HEK293T (cell line): ENCODE measurements at regions not wholly inside any gene's neighbourhood (a gene's known extent, or its start where the extent isn't known, plus 50 kb on each side); places are given as distances from the start of the nearest gene placed in this dataset.

Source experiments
- CTCF ChIA-PET: fragments of 350-600 bp; formaldehyde crosslinking; extraction: SDS; loops from one replicate; lab custom pipeline; 2021; ENCODE audit warnings: antibody characterized with exemption, inconsistent platforms; lab: Yijun Ruan, JAX
- POLR2A ChIA-PET: fragments of 350-600 bp; formaldehyde crosslinking; extraction: SDS; loops from one replicate; lab custom pipeline; 2020; ENCODE audit warnings: antibody characterized with exemption, inconsistent platforms; lab: Yijun Ruan, JAX
- DNase-seq: peaks from one replicate; pipeline ENCODE4 v3.0.0; 2012; ENCODE audit warnings: mixed read lengths; ENCODE audit errors: extremely low spot score
- ARNT ChIP-seq: fragments of 450-650 bp; IDR thresholded peaks from 2 replicates; pipeline ENCODE4 v1.6.1; 2017; ENCODE audit warnings: mild to moderate bottlenecking
- BHLHE40 ChIP-seq: fragments of 450-650 bp; IDR thresholded peaks from 2 replicates; pipeline ENCODE4 v1.6.1; 2016; ENCODE audit warnings: mild to moderate bottlenecking, moderate library complexity, borderline replicate concordance
- CTBP1 ChIP-seq: fragments of 450-650 bp; IDR thresholded peaks from 2 replicates; pipeline ENCODE4 v1.6.1; 2016; ENCODE audit warnings: borderline replicate concordance
- ELF4 ChIP-seq: fragments of 450-650 bp; IDR thresholded peaks from 2 replicates; pipeline ENCODE4 v1.6.1; 2017; ENCODE audit warnings: antibody characterized with exemption
- FOXA1 ChIP-seq: fragments of 450-650 bp; IDR thresholded peaks from 2 replicates; pipeline ENCODE4 v1.6.1; 2016; ENCODE audit warnings: mild to moderate bottlenecking
- FOXK2 ChIP-seq: fragments of 450-650 bp; IDR thresholded peaks from 2 replicates; pipeline ENCODE4 v1.6.1; 2016; ENCODE audit warnings: mild to moderate bottlenecking
- FOXM1 ChIP-seq: fragments of 450-650 bp; IDR thresholded peaks from 2 replicates; pipeline ENCODE4 v1.6.1; 2017; ENCODE audit warnings: mild to moderate bottlenecking, borderline replicate concordance
- HDGF ChIP-seq: fragments of 450-650 bp; IDR thresholded peaks from 2 replicates; pipeline ENCODE4 v1.6.1; 2017; ENCODE audit warnings: antibody characterized with exemption, borderline replicate concordance
- L3MBTL2 ChIP-seq: fragments of 450-650 bp; conservative IDR thresholded peaks from 2 replicates; pipeline ENCODE4 v1.6.1; 2016; ENCODE audit warnings: mild to moderate bottlenecking
- LEF1 ChIP-seq: fragments of 450-650 bp; IDR thresholded peaks from 2 replicates; pipeline ENCODE4 v1.6.1; 2017; ENCODE audit warnings: mild to moderate bottlenecking, borderline replicate concordance
- NFRKB ChIP-seq: fragments of 450-650 bp; IDR thresholded peaks from 2 replicates; pipeline ENCODE4 v1.6.1; 2016; ENCODE audit warnings: mild to moderate bottlenecking, moderate library complexity
- PKNOX1 ChIP-seq: fragments of 450-650 bp; IDR thresholded peaks from 2 replicates; pipeline ENCODE4 v1.6.1; 2016
- SP1 ChIP-seq: fragments of 450-650 bp; IDR thresholded peaks from 2 replicates; pipeline ENCODE4 v1.6.1; 2017
- SUZ12 ChIP-seq: fragments of 450-650 bp; IDR thresholded peaks from 2 replicates; pipeline ENCODE4 v1.6.1; 2016; ENCODE audit warnings: mild to moderate bottlenecking
- TARDBP ChIP-seq: fragments of 450-650 bp; IDR thresholded peaks from 2 replicates; pipeline ENCODE4 v1.6.1; 2016
- ZNF384 ChIP-seq: fragments of 450-650 bp; IDR thresholded peaks from 2 replicates; pipeline ENCODE4 v1.6.1; 2016

- CTCF ChIA-PET = no interaction called here
- no peak for DNase-seq
- POLR2A ChIA-PET = no interaction called here
- TF ChIP-seq TARDBP = no peak
These were observed 196.1 kb upstream of the LHX5 start for GRCh38 chr12:113667676-113668356.

GRCh38 chr12:113667095-113667494 is 195.4 kb upstream of the LHX5 start:
- POLR2A ChIA-PET = no interaction called here
- no peak for DNase-seq
- TF ChIP-seq PKNOX1 = no peak
- CTCF ChIA-PET = no interaction called here

DNA sequence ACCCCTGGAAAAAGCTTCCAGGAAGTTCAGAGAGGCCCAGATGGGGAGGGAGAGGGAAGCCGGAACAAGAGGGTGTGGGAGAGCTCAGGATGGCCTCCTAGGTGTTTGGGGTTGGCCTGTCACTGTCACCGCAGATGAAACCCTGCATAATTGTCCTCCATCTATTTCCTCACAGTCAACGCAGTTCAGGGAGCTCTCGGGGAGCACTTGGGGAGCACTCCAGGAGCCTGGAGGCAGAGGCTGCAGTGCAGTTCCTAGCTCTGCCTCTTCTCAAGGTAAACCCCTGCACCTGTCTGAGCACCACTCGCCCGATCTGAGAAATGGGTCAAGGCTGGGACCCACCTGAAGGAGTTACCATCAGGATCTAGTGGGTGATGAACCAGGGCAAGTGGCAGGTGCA is 194.6 kb upstream of the LHX5 start:
- no peak for DNase-seq
- POLR2A ChIA-PET = no interaction called here
- CTCF ChIA-PET = interaction anchor here (0.6 kb wide), 1 partner anchor 205 kb away, joined by 4 read pairs; no protein-coding TSS in a partner anchor
- TF ChIP-seq NFRKB (no peak), SP1 (no peak), FOXA1 (no peak), SUZ12 (no peak), TARDBP (no peak), ELF4 (no peak), ARNT (no peak), L3MBTL2 (no peak), FOXM1 (no peak), HDGF (no peak), PKNOX1 (no peak), ZNF384 (no peak), FOXK2 (no peak), CTBP1 (no peak)

GRCh38 chr12:113665457-113665856 is 193.8 kb upstream of the LHX5 start:
- TF ChIP-seq ARNT = no peak
- no peak for TF ChIP-seq BHLHE40
- no peak for TF ChIP-seq L3MBTL2
- no peak for TF ChIP-seq ELF4
- no peak for TF ChIP-seq FOXA1
- no peak for TF ChIP-seq TARDBP
- TF ChIP-seq SUZ12 = no peak
- no peak for TF ChIP-seq CTBP1
- DNase-seq = no peak
- ChIA-PET CTCF (no interaction called here), POLR2A (no interaction called here)

GRCh38 chr12:113664224-113664681 is 192.6 kb upstream of the LHX5 start:
- POLR2A ChIA-PET = no interaction called here
- CTCF ChIA-PET = interaction anchor here (1.1 kb wide), 1 partner anchor 17 kb away, joined by 3 read pairs; no protein-coding TSS in a partner anchor
- DNase-seq = no peak
- no peak for TF ChIP-seq ARNT

GRCh38 chr12:113663396-113663795 is 191.7 kb upstream of the LHX5 start:
- no peak for TF ChIP-seq FOXM1
- ChIA-PET POLR2A (interaction anchor here (0.7 kb wide), 1 partner anchor 16 kb away, joined by 3 read pairs; no protein-coding TSS in a partner anchor), CTCF (interaction anchor here (1.1 kb wide), 1 partner anchor 16 kb away, joined by 3 read pairs; no protein-coding TSS in a partner anchor)
- no peak for DNase-seq

GRCh38 chr12:113660936-113661335 is 189.3 kb upstream of the LHX5 start:
- DNase-seq = no peak
- TF ChIP-seq FOXM1 = no peak
- TF ChIP-seq L3MBTL2 = no peak
- no peak for TF ChIP-seq LEF1
- no peak for TF ChIP-seq NFRKB
- TF ChIP-seq ELF4 = no peak
- ChIA-PET CTCF (no interaction called here), POLR2A (no interaction called here)

- TF ChIP-seq NFRKB = no peak
- TF ChIP-seq L3MBTL2 = no peak
- TF ChIP-seq ELF4 = no peak
- TF ChIP-seq HDGF = no peak
- TF ChIP-seq TARDBP = no peak
- no peak for TF ChIP-seq LEF1
- ChIA-PET POLR2A (no interaction called here), CTCF (no interaction called here)
- DNase-seq = no peak
These were observed 187.7 kb upstream of the LHX5 start for GRCh38 chr12:113659416-113659815.
